ENCODE measurements at regions not wholly inside any gene's neighbourhood (a gene's known extent, or its start where the extent isn't known, plus 50 kb on each side); places are given as distances from the start of the nearest gene placed in this dataset.

DNA sequence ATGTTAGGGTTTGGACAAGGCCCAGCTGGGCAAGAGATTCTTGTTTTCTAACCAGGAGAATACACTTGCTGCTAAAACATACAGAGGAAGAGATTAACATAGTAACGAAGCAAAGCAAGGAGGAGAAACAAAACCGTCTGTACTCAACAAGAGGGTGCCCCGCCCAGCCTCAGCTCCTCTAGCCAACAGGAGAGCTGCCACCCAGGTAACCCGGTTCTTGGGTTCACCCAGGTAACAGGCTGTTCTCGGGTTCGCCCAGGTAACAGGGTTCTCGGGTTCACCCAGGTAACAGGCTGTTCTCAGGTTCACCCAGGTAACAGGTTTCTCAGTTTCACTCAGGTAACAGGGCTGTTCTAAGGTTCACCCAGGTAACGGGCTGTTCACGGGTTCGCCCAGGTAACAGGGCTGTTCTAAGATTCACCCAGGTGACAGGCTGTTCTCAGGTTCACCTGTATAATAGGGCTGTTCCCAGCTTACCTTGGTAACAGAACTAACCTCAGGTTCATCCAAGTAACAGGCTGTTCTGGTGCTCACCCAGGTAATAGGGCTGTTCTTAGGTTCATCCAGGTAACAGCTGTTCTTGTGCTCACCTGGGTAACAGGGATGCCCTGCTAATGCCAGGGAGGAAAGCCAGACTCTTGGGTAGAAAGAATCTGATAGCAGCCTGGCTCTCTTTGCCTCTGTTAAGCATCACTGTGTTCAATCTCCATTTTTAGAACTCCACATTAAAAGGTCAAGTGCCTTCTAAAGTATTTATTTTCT lies 271.6 kb downstream of the SYK start:
- no peak overlapping the region for H2AFZ ChIP-seq (ENCODE audit: low read depth, low read length)
- H3K27ac Mint-ChIP-seq (ENCODE audit: unreplicated experiment) = no peak overlapping the region
- peaks cover 1% of the 10 kb centered on the region for H3K27me3 Mint-ChIP-seq (ENCODE audit: low read depth, unreplicated experiment)
- H3K4me2 ChIP-seq (ENCODE audit: low read length) = no peak overlapping the region
- H3K27ac ChIP-seq (ENCODE audit: low read depth, low read length) = no peak overlapping the region
- TF ChIP-seq, protein P1, sequence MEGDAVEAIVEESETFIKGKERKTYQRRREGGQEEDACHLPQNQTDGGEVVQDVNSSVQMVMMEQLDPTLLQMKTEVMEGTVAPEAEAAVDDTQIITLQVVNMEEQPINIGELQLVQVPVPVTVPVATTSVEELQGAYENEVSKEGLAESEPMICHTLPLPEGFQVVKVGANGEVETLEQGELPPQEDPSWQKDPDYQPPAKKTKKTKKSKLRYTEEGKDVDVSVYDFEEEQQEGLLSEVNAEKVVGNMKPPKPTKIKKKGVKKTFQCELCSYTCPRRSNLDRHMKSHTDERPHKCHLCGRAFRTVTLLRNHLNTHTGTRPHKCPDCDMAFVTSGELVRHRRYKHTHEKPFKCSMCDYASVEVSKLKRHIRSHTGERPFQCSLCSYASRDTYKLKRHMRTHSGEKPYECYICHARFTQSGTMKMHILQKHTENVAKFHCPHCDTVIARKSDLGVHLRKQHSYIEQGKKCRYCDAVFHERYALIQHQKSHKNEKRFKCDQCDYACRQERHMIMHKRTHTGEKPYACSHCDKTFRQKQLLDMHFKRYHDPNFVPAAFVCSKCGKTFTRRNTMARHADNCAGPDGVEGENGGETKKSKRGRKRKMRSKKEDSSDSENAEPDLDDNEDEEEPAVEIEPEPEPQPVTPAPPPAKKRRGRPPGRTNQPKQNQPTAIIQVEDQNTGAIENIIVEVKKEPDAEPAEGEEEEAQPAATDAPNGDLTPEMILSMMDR (IDR thresholded peaks at IDR 0.05; ENCODE audit: insufficient read depth, low read depth, low read length) = no peak
- TF ChIP-seq EZH2 (IDR thresholded peaks at IDR 0.05; ENCODE audit: insufficient read depth, low read length) = no peak
- no peaks in the 10 kb centered on the region for H3K9me3 ChIP-seq (ENCODE audit: insufficient read depth, low read depth, low read length)
- H3K4me1 Mint-ChIP-seq (ENCODE audit: low read depth, unreplicated experiment) = peaks cover 8% of the 10 kb centered on the region
- no peak overlapping the region for H3K4me3 ChIP-seq (ENCODE audit: insufficient read depth, low read depth, low read length)
- H3K36me3 ChIP-seq (ENCODE audit: insufficient read depth, low read length) = no peaks in the 10 kb centered on the region
- H3K9ac ChIP-seq (ENCODE audit: low read length) = no peak overlapping the region
- no peak for DNase-seq (ENCODE audit: low read depth)
- H3K36me3 Mint-ChIP-seq (ENCODE audit: low read depth, unreplicated experiment) = peaks cover 1% of the 10 kb centered on the region
- H3K79me2 ChIP-seq (ENCODE audit: insufficient read depth, low read length) = no peaks in the 10 kb centered on the region
- H3K27me3 ChIP-seq (ENCODE audit: insufficient read depth, low read length) = no peaks in the 10 kb centered on the region
- no peaks in the 10 kb centered on the region for H4K20me1 ChIP-seq (ENCODE audit: insufficient read depth, low read length)
- no peak for FAIRE-seq
- peaks cover 15% of the 10 kb centered on the region for H3K4me1 ChIP-seq (ENCODE audit: insufficient read depth, low read length)
- H3K9me3 Mint-ChIP-seq (ENCODE audit: unreplicated experiment) = peaks cover 3% of the 10 kb centered on the region
- H3K4me3 Mint-ChIP-seq (ENCODE audit: unreplicated experiment) = no peak overlapping the region

DNA sequence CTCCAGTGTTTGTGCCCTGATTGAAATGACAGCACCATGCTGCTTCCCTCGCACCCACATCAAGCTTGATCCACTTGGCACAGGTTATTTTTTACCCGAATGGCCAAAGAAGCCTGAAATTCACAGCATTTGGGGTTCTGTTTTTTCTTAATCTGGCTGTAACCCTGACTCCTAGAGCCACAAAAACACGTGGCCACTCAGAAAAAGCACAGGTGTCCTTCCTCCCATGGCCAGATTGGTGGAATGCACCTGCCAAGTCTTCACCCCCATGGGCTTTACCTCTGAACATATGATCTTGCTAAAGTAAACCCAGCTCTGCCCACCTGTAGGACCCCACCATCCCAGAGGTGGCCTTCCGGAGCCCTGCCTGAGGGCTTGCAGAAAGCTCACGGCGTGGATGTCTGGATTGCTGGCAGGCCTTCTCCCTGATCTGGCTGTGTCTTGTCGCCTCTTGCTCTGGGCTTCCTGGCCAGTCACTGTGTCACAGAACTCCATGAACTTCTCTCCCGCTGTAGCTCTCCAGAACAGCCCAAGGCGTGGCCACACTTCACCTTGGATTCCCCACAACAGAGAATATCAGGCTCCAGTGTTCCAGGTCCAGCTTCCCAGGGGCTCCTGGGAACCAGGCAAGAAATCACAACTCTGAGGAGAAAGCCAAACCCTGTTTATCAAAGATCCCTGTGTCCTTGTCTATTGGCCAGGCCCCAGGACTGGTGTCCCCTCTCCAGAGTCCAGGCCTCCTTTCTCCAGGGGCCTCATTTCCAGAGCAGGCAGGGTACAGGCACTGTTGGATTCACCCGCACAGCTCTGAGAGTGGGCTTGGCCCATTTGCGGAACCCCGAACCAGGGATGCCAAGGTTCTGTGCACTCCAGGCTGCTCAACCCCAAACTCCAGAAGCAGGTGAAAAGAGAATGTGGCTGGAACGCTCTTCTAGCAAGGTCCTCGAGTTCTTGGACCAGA lies 272.5 kb downstream of the SYK start:
- Mint-ChIP-seq H3K4me3 (ENCODE audit: unreplicated experiment) (no peak overlapping the region), H3K27ac (ENCODE audit: unreplicated experiment) (no peak overlapping the region)
- H3K36me3 ChIP-seq (ENCODE audit: insufficient read depth, low read length) = no peaks in the 10 kb centered on the region

More for the DNA sequence above, 272.5 kb downstream of the SYK start:
- H3K9me3 Mint-ChIP-seq (ENCODE audit: unreplicated experiment) = peaks cover 1% of the 10 kb centered on the region
- Histone ChIP-seq H3K4me1 (ENCODE audit: insufficient read depth, low read length) (peaks cover 15% of the 10 kb centered on the region), H3K9me3 (ENCODE audit: insufficient read depth, low read depth, low read length) (no peaks in the 10 kb centered on the region), H3K79me2 (ENCODE audit: insufficient read depth, low read length) (no peaks in the 10 kb centered on the region), H3K4me3 (ENCODE audit: insufficient read depth, low read depth, low read length) (no peak overlapping the region), H3K9ac (ENCODE audit: low read length) (no peak overlapping the region), H3K4me2 (ENCODE audit: low read length) (no peak overlapping the region), H3K27me3 (ENCODE audit: insufficient read depth, low read length) (no peaks in the 10 kb centered on the region), H3K27ac (ENCODE audit: low read depth, low read length) (no peak overlapping the region), H4K20me1 (ENCODE audit: insufficient read depth, low read length) (no peaks in the 10 kb centered on the region), H2AFZ (ENCODE audit: low read depth, low read length) (no peak overlapping the region)
- no peaks in the 10 kb centered on the region for H3K36me3 Mint-ChIP-seq (ENCODE audit: low read depth, unreplicated experiment)
- DNase-seq (ENCODE audit: low read depth) (no peak), FAIRE-seq (no peak)
- TF ChIP-seq, protein P1 (IDR thresholded peaks at IDR 0.05; ENCODE audit: insufficient read depth, low read depth, low read length) = no peak
- TF ChIP-seq EZH2 (IDR thresholded peaks at IDR 0.05; ENCODE audit: insufficient read depth, low read length) = no peak
- peaks cover 5% of the 10 kb centered on the region for H3K27me3 Mint-ChIP-seq (ENCODE audit: low read depth, unreplicated experiment)
- H3K4me1 Mint-ChIP-seq (ENCODE audit: low read depth, unreplicated experiment) = peaks cover 8% of the 10 kb centered on the region

Measured in astrocyte (in vitro differentiated cells and primary cell).